SK-N-SH (cell line): ENCODE measurements at regions not wholly inside any gene's neighbourhood (a gene's known extent, or its start where the extent isn't known, plus 50 kb on each side); places are given as distances from the start of the nearest gene placed in this dataset.

ENCODE experiments used
- CTCF ChIA-PET: fragments of 300-600, 350-600 bp; formaldehyde crosslinking; extraction: SDS; loops from one replicate; lab custom pipeline; 2021; lab: Yijun Ruan, JAX
- POLR2A ChIA-PET: fragments of 350-600 bp; sonication (Branson Sonifier 250); formaldehyde crosslinking; extraction: SDS; loops from one replicate; lab custom pipeline; 2020; ENCODE audit warnings: antibody characterized with exemption, inconsistent platforms; lab: Yijun Ruan, JAX
- DNase-seq: peaks from one replicate; pipeline ENCODE4 v3.0.0; 2012
- H2AFZ ChIP-seq: fragments of 200-600 bp; sonication (generic); 2 replicates; pipeline ENCODE4 v1.8.1; 2016; ENCODE audit warnings: antibody characterized with exemption, mild to moderate bottlenecking, low read depth
- H3F3A ChIP-seq: fragments of 200-600 bp; sonication (generic); replicated peaks from 2 replicates; pipeline ENCODE3; 2016; ENCODE audit warnings: antibody characterized with exemption, mild to moderate bottlenecking; ENCODE audit not compliant: insufficient read depth
- H3K27ac ChIP-seq, 2 experiments: fragments of 200-500 bp in 1 of 2; fragments of 200-600 bp in 1 of 2; sonication (Bioruptor generic) in 1 of 2; sonication (generic), shearing (Covaris generic) in 1 of 2; 2 replicates each; pipeline versions ENCODE4 v1.5.1 to v1.6.1; 2014 to 2016; ENCODE audit warnings: low read depth in 2 of 2, inconsistent platforms in 1 of 2, low read length in 1 of 2, mild to moderate bottlenecking in 1 of 2, mixed read lengths in 1 of 2
- H3K27me3 ChIP-seq: fragments of 200-600 bp; sonication (generic), shearing (Covaris generic); 2 replicates; pipeline ENCODE4 v1.6.1; 2016; ENCODE audit warnings: mixed run types; ENCODE audit not compliant: insufficient read depth
- H3K36me3 ChIP-seq, 2 experiments: fragments of 200-500 bp in 1 of 2; fragments of 200-600 bp in 1 of 2; sonication (Bioruptor generic) in 1 of 2; sonication (generic) in 1 of 2; replicated peaks in 1 of 2; 2 replicates each; pipeline versions ENCODE3 to v1.5.1; 2014 to 2016; ENCODE audit warnings: low read length in 1 of 2, mild to moderate bottlenecking in 1 of 2; ENCODE audit not compliant: insufficient read depth in 2 of 2, control insufficient read depth in 1 of 2
- H3K4me1 ChIP-seq, 2 experiments: fragments of 200-500 bp in 1 of 2; fragments of 200-600 bp in 1 of 2; sonication (Bioruptor generic) in 1 of 2; sonication (generic), shearing (Covaris generic) in 1 of 2; 2 replicates each; pipeline versions ENCODE4 v1.5.1 to v1.6.1; 2014 to 2016; ENCODE audit warnings: low read depth in 1 of 2, low read length in 1 of 2, mixed run types in 1 of 2; ENCODE audit not compliant: insufficient read depth in 2 of 2, control insufficient read depth in 1 of 2
- H3K4me2 ChIP-seq: fragments of 200-600 bp; sonication (generic), shearing (Covaris generic); 2 replicates; pipeline ENCODE4 v1.6.1; 2017; ENCODE audit warnings: mixed run types
- H3K4me3 ChIP-seq, 2 experiments: fragments of 200-500 bp in 1 of 2; fragments of 200-600 bp in 1 of 2; sonication (Bioruptor generic) in 1 of 2; sonication (generic), shearing (Covaris generic) in 1 of 2; 2 replicates each; pipeline versions ENCODE4 v1.5.1 to v1.8.1; 2014 to 2016; ENCODE audit warnings: low read depth in 2 of 2, inconsistent platforms in 1 of 2, low read length in 1 of 2, mild to moderate bottlenecking in 1 of 2, mixed read lengths in 1 of 2, moderate library complexity in 1 of 2
- H3K79me2 ChIP-seq: fragments of 200-600 bp; sonication (generic); 2 replicates; pipeline ENCODE4 v1.8.1; 2017; ENCODE audit warnings: mild to moderate bottlenecking; ENCODE audit not compliant: insufficient read depth
- H3K9ac ChIP-seq: fragments of 200-600 bp; sonication (generic); 2 replicates; pipeline ENCODE4 v1.6.1; 2017; ENCODE audit warnings: mixed run types
- H3K9me2 ChIP-seq: fragments of 200-600 bp; sonication (generic); 2 replicates; pipeline ENCODE4 v1.6.1; 2017; ENCODE audit warnings: mixed run types
- H3K9me3 ChIP-seq: fragments of 200-600 bp; sonication (generic); 2 replicates; pipeline ENCODE4 v1.6.1; 2017; ENCODE audit warnings: mixed run types, mild to moderate bottlenecking, moderate library complexity
- H4K20me1 ChIP-seq: fragments of 200-600 bp; sonication (generic); 2 replicates; pipeline ENCODE4 v1.6.1; 2017; ENCODE audit warnings: mild to moderate bottlenecking, mixed run types; ENCODE audit not compliant: insufficient read depth
- ELF1 ChIP-seq: IDR thresholded peaks from 2 replicates; pipeline ENCODE4 v1.4.0; 2012
- FOSL2 ChIP-seq: IDR thresholded peaks from 2 replicates; pipeline ENCODE4 v1.4.0; 2012; ENCODE audit warnings: low read depth, mild to moderate bottlenecking, moderate library complexity, borderline replicate concordance
- GATA2 ChIP-seq: sonication (generic); formaldehyde crosslinking; IDR thresholded peaks from 2 replicates; pipeline ENCODE4 v1.5.0; 2020; ENCODE audit warnings: mild to moderate bottlenecking, missing genetic modification reagents
- JUND ChIP-seq: IDR thresholded peaks from 2 replicates; pipeline ENCODE4 v1.4.0; 2012
- MEF2A ChIP-seq: IDR thresholded peaks from 2 replicates; pipeline ENCODE4 v1.4.0; 2012; ENCODE audit warnings: low read depth, borderline replicate concordance
- MXI1 ChIP-seq: IDR thresholded peaks from 2 replicates; pipeline ENCODE4 v1.6.1; 2012; ENCODE audit warnings: mild to moderate bottlenecking, low read depth, low read length, improper control_type of control experiment
- NFIC ChIP-seq: IDR thresholded peaks from 2 replicates; pipeline ENCODE4 v1.4.0; 2012; ENCODE audit warnings: borderline replicate concordance
- POLR2AphosphoS5 ChIP-seq: IDR thresholded peaks from 2 replicates; pipeline ENCODE4 v1.6.1; 2012; ENCODE audit warnings: low read depth, low read length
- RAD21 ChIP-seq: IDR thresholded peaks from 2 replicates; pipeline ENCODE4 v1.6.1; 2012; ENCODE audit warnings: mild to moderate bottlenecking, low read length
- RFX5 ChIP-seq: IDR thresholded peaks from 2 replicates; pipeline ENCODE4 v1.6.1; 2012; ENCODE audit warnings: mild to moderate bottlenecking, improper control_type of control experiment, low read length
- TAF1 ChIP-seq: IDR thresholded peaks from 2 replicates; pipeline ENCODE4 v1.6.1; 2012; ENCODE audit warnings: low read depth, mild to moderate bottlenecking, low read length, moderate library complexity, borderline replicate concordance
- TCF12 ChIP-seq: IDR thresholded peaks from 2 replicates; pipeline ENCODE4 v1.4.0; 2012
- YY1 ChIP-seq: IDR thresholded peaks from 2 replicates; pipeline ENCODE4 v1.4.0; 2012; ENCODE audit warnings: low read depth, mild to moderate bottlenecking
- WGBS: methylation state at CpG from one replicate; pipeline ENCODE4 v1.1.6; 2017; ENCODE audit warnings: low lambda C conversion rate; 5-methylcytosine and 5-hydroxymethylcytosine counted together
- TF ChIP-seq, protein P1 (sequence below): IDR thresholded peaks from 2 replicates; pipeline ENCODE4 v1.4.0; 2012; ENCODE audit warnings: low read depth, borderline replicate concordance
- TF ChIP-seq, protein P2 (sequence below): IDR thresholded peaks from 2 replicates; pipeline ENCODE4 v1.4.0; 2012; ENCODE audit warnings: low read depth, borderline replicate concordance
- TF ChIP-seq, protein P3 (sequence below): fragments of 150-350 bp; IDR thresholded peaks from 2 replicates; pipeline ENCODE4 v1.6.1; 2016; ENCODE audit warnings: mild to moderate bottlenecking, low read depth, low read length

DNA sequence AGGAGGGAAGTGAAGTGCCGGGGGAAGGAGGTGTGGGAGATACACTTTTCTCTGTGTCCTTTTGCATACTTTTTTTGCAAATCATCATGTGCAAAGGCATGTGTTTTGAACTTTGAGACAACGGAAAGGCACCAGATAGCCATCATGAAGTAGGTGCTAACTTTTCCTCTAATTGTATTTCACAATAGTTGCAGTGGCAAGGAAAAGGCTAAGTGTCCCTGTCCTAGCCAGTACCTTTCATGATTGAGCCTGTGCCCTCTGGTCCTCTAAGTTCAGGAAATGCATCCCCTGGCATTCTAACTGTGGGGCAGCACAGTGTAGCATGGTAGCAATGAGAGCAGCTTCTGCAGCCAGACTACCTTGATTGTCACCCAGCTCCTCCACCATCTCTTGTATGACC lies 186.2 kb downstream of the ADSS2 start:
- Histone ChIP-seq H4K20me1 (no peaks in the 10 kb centered on the region), H3K4me1 (no peaks in the 10 kb centered on the region), H3K9me2 (no peaks in the 10 kb centered on the region), H3K79me2 (no peaks in the 10 kb centered on the region), H2AFZ (no peak overlapping the region), H3K36me3 (no peaks in the 10 kb centered on the region), H3F3A (no peaks in the 10 kb centered on the region), H3K27me3 (no peaks in the 10 kb centered on the region), H3K9me3 (0 out of 2 replicates have a peak, but pooled peaks cover 2% of the 10 kb centered on the region), H3K9ac (no peak overlapping the region), H3K27ac (no peak overlapping the region), H3K4me2 (no peak overlapping the region), H3K4me3 (no peak overlapping the region)
- WGBS, result 92% methylated on average over 2 of the region's 2 CpGs
- DNase-seq, result no peak
- TF ChIP-seq NFIC (no peak), ELF1 (no peak), POLR2AphosphoS5 (no peak), GATA2 (no peak), TAF1 (no peak), JUND (no peak), MXI1 (no peak), TCF12 (no peak)
- TF ChIP-seq, protein P1, sequence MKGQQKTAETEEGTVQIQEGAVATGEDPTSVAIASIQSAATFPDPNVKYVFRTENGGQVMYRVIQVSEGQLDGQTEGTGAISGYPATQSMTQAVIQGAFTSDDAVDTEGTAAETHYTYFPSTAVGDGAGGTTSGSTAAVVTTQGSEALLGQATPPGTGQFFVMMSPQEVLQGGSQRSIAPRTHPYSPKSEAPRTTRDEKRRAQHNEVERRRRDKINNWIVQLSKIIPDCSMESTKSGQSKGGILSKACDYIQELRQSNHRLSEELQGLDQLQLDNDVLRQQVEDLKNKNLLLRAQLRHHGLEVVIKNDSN, result no peak
- TF ChIP-seq, protein P2, sequence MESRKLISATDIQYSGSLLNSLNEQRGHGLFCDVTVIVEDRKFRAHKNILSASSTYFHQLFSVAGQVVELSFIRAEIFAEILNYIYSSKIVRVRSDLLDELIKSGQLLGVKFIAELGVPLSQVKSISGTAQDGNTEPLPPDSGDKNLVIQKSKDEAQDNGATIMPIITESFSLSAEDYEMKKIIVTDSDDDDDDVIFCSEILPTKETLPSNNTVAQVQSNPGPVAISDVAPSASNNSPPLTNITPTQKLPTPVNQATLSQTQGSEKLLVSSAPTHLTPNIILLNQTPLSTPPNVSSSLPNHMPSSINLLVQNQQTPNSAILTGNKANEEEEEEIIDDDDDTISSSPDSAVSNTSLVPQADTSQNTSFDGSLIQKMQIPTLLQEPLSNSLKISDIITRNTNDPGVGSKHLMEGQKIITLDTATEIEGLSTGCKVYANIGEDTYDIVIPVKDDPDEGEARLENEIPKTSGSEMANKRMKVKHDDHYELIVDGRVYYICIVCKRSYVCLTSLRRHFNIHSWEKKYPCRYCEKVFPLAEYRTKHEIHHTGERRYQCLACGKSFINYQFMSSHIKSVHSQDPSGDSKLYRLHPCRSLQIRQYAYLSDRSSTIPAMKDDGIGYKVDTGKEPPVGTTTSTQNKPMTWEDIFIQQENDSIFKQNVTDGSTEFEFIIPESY, result no peak
- ChIA-PET POLR2A (no interaction called here), CTCF (interaction anchor here (0.6 to 0.9 kb wide), 2 partner anchors 9 to 922 kb away, joined by 3 to 4 read pairs; no protein-coding TSS in a partner anchor)

DNA sequence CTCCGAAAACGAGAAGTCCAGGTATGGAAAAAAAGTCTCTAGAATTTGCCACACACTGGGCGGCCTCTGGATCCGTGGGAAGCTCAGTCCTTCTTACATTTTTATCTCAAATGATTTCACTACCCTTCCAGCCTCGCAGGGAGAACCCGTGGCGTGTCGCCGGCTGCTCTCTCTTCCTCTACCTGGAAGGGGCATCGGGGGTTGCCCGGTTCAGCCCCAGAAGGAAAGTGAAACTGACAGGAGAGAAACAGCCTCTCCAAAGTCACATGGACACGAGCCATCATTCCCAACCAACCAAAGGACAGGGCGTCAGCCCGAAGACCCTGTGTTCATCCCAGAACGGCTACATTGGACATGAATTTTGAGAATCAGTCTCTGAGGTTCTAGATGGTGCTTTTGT lies 182.5 kb downstream of the ADSS2 start:
- Histone ChIP-seq H4K20me1 (no peaks in the 10 kb centered on the region), H2AFZ (no peak overlapping the region), H3K4me3 (no peak overlapping the region), H3K9me2 (no peaks in the 10 kb centered on the region), H3K9ac (no peak overlapping the region), H3K9me3 (no peaks in the 10 kb centered on the region), H3K4me1 (peaks cover 5 to 7% of the 10 kb centered on the region in 2 experiments), H3K27me3 (no peaks in the 10 kb centered on the region), H3K36me3 (no peaks in the 10 kb centered on the region), H3K4me2 (no peak overlapping the region), H3K27ac (no peak overlapping the region), H3F3A (peaks cover 12% of the 10 kb centered on the region), H3K79me2 (no peaks in the 10 kb centered on the region)
- TF ChIP-seq TCF12 (no peak), YY1 (no peak), FOSL2 (no peak), TAF1 (no peak), RAD21 (no peak), RFX5 (no peak), MEF2A (no peak), MXI1 (no peak)
- TF ChIP-seq, protein P3, sequence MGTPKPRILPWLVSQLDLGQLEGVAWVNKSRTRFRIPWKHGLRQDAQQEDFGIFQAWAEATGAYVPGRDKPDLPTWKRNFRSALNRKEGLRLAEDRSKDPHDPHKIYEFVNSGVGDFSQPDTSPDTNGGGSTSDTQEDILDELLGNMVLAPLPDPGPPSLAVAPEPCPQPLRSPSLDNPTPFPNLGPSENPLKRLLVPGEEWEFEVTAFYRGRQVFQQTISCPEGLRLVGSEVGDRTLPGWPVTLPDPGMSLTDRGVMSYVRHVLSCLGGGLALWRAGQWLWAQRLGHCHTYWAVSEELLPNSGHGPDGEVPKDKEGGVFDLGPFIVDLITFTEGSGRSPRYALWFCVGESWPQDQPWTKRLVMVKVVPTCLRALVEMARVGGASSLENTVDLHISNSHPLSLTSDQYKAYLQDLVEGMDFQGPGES, result no peak
- DNase-seq, result no peak
- ChIA-PET POLR2A (no interaction called here), CTCF (interaction anchor here (0.7 to 1.3 kb wide), 3 partner anchors 30 to 561 kb away, joined by 3 to 4 read pairs (median 3); no protein-coding TSS in a partner anchor)
- WGBS, result 90% methylated on average over 14 of the region's 15 CpGs
